OCI-LY7 (cell line): ENCODE measurements at regions not wholly inside any gene's neighbourhood (a gene's known extent, or its start where the extent isn't known, plus 50 kb on each side); places are given as distances from the start of the nearest gene placed in this dataset.

ENCODE experiments used
- CTCF ChIP-seq: fragments of 200-600 bp; sonication (generic); conservative IDR thresholded peaks from 2 replicates; pipeline ENCODE4 v1.5.1; 2014; ENCODE audit warnings: mild to moderate bottlenecking, antibody characterized with exemption, low read length, moderate library complexity, mixed read lengths
- EZH2phosphoT487 ChIP-seq: fragments of 200-600 bp; sonication (generic); IDR thresholded peaks from 2 replicates; pipeline ENCODE4 v1.6.1; 2018; ENCODE audit warnings: low read depth, borderline replicate concordance, mild to moderate bottlenecking, mixed run types, antibody characterized with exemption, low read length, moderate library complexity, mixed read lengths

- TF ChIP-seq CTCF: no peak
- TF ChIP-seq EZH2phosphoT487: no peak
Measured at GRCh38 chr3:145936971-145937370, 224.0 kb downstream of the PLOD2 start.
